Testis (tissue), 2 donors: ENCODE measurements at regions not wholly inside any gene's neighbourhood (a gene's known extent, or its start where the extent isn't known, plus 50 kb on each side); places are given as distances from the start of the nearest gene placed in this dataset.
"Not testable (repeated sequence)": the region's sequence is repeated elsewhere in the genome, so short reads cannot be mapped to it uniquely, and the experiment has no call there.

Source experiments
- CTCF ChIP-seq, 3 experiments: fragments of 450-650 bp in 2 of 3; fragments of 200-600 bp in 1 of 3; sonication (generic) in 1 of 3; IDR thresholded peaks; one replicate each; pipeline ENCODE4 v1.5.1; 2016 to 2019; ENCODE audit warnings: antibody characterized with exemption in 3 of 3, mild to moderate bottlenecking in 2 of 3, moderate library complexity in 1 of 3
- POLR2A ChIP-seq: fragments of 450-650 bp; IDR thresholded peaks from one replicate; pipeline ENCODE4 v1.6.1; 2017; ENCODE audit warnings: antibody characterized with exemption, mild to moderate bottlenecking, moderate library complexity

DNA sequence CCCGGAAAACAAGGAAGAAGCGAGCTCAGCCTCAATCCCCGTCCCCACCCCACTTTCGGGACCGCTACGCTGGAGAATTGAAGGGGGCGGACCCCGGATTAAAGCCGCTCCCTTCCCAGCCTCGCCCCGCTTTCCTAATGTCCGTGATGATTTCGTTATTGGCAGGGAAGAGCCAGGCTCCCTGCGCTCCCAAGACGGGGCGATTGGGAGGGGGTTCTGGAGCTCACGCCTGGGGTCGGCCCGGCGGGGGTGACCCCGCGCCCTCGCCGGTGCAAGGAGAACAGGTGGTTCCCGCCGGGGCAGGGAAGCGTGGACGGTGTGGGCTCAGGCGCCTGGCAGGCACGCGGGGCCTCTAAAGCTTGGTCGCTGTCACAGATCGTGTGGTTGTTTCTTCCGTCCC lies 131.5 kb downstream of the POTEM start:
- not testable (repeated sequence) for TF ChIP-seq CTCF (IDR thresholded peaks at IDR 0.05); POLR2A
